Stomach (tissue), 4 donors: ENCODE measurements at regions not wholly inside any gene's neighbourhood (a gene's known extent, or its start where the extent isn't known, plus 50 kb on each side); places are given as distances from the start of the nearest gene placed in this dataset.

Source experiments
- CTCF ChIP-seq, 7 experiments: fragments of 450-650 bp in 4 of 7; fragments of 200-600 bp in 3 of 7; sonication (generic) in 3 of 7; IDR thresholded peaks; one replicate each; pipeline ENCODE4 v1.5.1; 2016 to 2019; ENCODE audit warnings: antibody characterized with exemption in 7 of 7, control low read depth in 2 of 7, mild to moderate bottlenecking in 1 of 7
- POLR2A ChIP-seq, 4 donors: fragments of 450-650 bp; IDR thresholded peaks; one replicate each; pipeline ENCODE4 v1.6.1; 2016; ENCODE audit warnings: antibody characterized with exemption in 4 of 4, control low read depth in 2 of 4, mild to moderate bottlenecking in 1 of 4, moderate library complexity in 1 of 4

- TF ChIP-seq CTCF (IDR thresholded peaks at IDR 0.05) (no peak), POLR2A (IDR thresholded peaks at IDR 0.05) (no peak)
Measured at GRCh38 chr5:93285461-93285860, 295.6 kb downstream of the NR2F1-AS1 start.
